ENCODE measurements at regions not wholly inside any gene's neighbourhood (a gene's known extent, or its start where the extent isn't known, plus 50 kb on each side); places are given as distances from the start of the nearest gene placed in this dataset.
"Not testable (repeated sequence)": the region's sequence is repeated elsewhere in the genome, so short reads cannot be mapped to it uniquely, and the experiment has no call there.

DNA sequence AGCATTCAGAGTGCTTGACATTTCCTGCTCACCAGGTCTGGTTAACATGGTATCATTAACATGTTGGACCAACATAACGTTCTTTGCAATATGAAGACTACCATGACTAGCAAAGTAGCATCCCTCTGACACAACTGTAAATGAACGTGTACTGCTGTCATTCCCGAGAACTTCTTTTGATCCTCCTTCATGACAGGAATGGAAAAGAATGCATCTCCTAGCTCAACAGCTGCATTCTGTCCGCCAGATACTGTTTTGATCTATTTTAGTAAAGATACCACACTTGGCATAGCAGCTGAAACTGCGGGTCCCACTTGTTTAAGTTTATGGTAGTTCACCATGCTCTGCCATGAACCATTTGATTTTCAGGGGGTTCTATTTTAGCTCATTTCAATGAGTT lies 144.2 kb upstream of the PARD3B start:
- Histone ChIP-seq H3K27me3 (replicated peaks; ENCODE audit: insufficient read depth) (no peaks in the 10 kb centered on the region), H3K36me3 (no peaks in the 10 kb centered on the region), H3K9me3 (no peaks in the 10 kb centered on the region), H3K4me1 (replicated peaks) (no peaks in the 10 kb centered on the region), H3K27ac (no peak overlapping the region), H3K4me3 (no peak overlapping the region)
- no peak for DNase-seq (ENCODE audit: low spot score)
- TF ChIP-seq POLR2A (IDR thresholded peaks at IDR 0.05) (no peak), POLR2AphosphoS5 (IDR thresholded peaks at IDR 0.05) (no peak)
- TF ChIP-seq, protein P1, sequence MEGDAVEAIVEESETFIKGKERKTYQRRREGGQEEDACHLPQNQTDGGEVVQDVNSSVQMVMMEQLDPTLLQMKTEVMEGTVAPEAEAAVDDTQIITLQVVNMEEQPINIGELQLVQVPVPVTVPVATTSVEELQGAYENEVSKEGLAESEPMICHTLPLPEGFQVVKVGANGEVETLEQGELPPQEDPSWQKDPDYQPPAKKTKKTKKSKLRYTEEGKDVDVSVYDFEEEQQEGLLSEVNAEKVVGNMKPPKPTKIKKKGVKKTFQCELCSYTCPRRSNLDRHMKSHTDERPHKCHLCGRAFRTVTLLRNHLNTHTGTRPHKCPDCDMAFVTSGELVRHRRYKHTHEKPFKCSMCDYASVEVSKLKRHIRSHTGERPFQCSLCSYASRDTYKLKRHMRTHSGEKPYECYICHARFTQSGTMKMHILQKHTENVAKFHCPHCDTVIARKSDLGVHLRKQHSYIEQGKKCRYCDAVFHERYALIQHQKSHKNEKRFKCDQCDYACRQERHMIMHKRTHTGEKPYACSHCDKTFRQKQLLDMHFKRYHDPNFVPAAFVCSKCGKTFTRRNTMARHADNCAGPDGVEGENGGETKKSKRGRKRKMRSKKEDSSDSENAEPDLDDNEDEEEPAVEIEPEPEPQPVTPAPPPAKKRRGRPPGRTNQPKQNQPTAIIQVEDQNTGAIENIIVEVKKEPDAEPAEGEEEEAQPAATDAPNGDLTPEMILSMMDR (IDR thresholded peaks at IDR 0.05) = no peak
- intact Hi-C loops (cut with DNase I) = no loop called here
- WGBS = 79% methylated on average over 5 of the region's 5 CpGs

DNA sequence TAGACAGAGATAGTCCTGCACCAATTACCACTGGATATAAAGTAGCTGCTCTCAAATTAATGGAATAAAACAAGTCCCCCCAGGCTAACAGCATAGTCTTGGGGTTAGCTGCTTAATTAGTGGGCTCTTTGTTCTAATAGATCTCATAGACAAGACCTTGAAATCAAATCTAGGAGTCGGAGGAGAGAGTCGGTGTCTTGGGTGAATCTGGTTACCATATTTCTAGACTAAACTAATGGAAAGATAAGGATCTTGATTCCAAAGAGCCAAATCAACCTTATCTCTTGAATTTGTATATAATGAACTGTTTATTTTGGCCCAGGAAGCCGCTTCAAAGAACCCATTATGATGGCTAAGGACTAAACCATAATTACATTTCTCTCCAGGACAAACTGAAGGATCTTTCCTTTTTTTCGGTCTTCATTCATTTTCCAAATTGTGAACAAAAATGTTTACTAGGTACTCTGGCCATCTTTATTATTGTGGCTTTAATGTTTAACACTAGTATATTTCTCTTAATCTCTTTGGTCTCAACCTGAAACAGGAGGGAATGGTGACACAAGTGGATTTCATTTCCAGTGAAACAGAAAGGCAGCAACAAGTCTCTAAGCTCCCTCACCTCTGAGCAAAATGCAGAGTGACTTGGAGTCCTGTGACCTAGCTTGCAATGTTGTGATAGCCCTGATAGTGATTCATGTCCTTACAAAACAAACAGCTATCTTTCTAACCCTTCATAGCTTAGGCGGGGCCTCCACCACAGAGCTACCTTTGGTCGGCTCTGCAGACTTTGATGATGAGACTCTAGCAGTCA lies 137.9 kb upstream of the PARD3B start:
- DNase-seq (ENCODE audit: low spot score) = no peak
- TF ChIP-seq, protein P1 (IDR thresholded peaks at IDR 0.05) = no peak
- no peak for TF ChIP-seq POLR2AphosphoS5 (IDR thresholded peaks at IDR 0.05)
- no peak for TF ChIP-seq POLR2A (IDR thresholded peaks at IDR 0.05)
- H3K27ac ChIP-seq = no peak overlapping the region
- H3K9me3 ChIP-seq = no peaks in the 10 kb centered on the region
- intact Hi-C loops (cut with DNase I) = no loop called here
- no peak overlapping the region for H3K4me3 ChIP-seq
- H3K4me1 ChIP-seq (replicated peaks) = no peaks in the 10 kb centered on the region
- H3K36me3 ChIP-seq = no peaks in the 10 kb centered on the region
- 63% methylated on average over 6 of the region's 6 CpGs for WGBS
- H3K27me3 ChIP-seq (replicated peaks; ENCODE audit: insufficient read depth) = no peaks in the 10 kb centered on the region

DNA sequence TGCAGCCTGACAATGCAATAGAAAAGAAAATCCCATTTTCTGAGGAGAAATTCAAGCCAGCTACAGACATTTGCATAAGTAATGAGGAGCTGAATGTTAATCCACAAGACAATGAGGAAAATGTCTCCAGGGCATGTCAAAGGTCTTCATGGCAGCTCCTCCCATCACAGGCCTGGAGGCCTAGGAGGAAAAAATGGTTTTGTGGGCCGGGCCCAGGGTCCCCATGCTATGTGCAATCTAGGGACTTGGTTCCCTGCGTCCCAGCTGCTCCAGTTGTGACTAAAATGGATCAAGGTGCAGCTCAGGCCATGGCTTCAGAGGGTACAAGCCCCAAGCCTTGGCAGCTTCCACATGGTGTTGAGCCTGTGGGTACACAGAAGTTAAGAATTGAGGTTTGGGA lies 132.5 kb upstream of the PARD3B start:
- intact Hi-C loops (cut with DNase I) = not testable (repeated sequence)
- WGBS = 78% methylated on average over 2 of the region's 2 CpGs

DNA sequence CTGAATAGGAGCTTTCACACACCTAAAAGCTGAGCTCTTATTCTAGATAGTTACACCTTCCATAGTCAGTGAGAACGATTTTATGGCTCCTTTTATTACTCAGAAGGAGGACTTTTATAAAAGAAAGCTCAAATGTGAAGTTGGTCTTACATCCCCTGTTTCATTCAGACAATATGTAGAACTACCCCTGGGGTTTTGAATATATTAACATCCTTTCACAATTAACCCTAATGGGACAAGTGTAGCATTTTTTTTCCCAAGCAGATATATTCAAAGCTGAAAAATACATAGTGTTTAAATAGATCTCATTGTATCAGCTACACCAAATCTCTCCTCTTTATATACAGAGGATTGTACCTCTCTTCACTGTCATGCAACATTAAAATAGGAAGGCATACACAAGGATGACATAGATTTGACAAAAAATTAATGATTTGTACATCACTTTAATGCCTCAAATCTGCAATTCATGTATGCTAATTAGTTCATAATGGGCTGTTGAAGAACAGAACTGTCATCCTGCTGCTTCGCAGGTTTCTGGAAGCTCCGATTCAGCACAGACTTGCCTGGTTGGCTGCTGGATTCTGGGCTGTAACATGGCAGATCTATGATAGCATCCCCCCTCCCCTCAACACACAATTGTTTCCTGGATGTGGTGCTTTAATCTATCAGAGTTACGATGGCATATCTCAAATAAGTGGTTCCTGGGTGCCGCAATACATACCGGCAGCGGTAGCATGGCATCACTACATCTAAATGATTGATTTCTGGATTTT lies 129.7 kb upstream of the PARD3B start:
- DNase-seq (ENCODE audit: low spot score) = no peak
- Histone ChIP-seq H3K27me3 (replicated peaks; ENCODE audit: insufficient read depth) (no peaks in the 10 kb centered on the region), H3K27ac (no peak overlapping the region), H3K36me3 (no peaks in the 10 kb centered on the region), H3K4me3 (no peak overlapping the region), H3K9me3 (no peaks in the 10 kb centered on the region), H3K4me1 (replicated peaks) (no peaks in the 10 kb centered on the region)
- WGBS = 69% methylated on average over 7 of the region's 7 CpGs
- no peak for TF ChIP-seq POLR2A (IDR thresholded peaks at IDR 0.05)
- TF ChIP-seq, protein P1 (IDR thresholded peaks at IDR 0.05) = no peak
- TF ChIP-seq POLR2AphosphoS5 (IDR thresholded peaks at IDR 0.05) = no peak
- intact Hi-C loops (cut with DNase I) = no loop called here

More for the DNA sequence above, 132.5 kb upstream of the PARD3B start:
- not testable (repeated sequence) for H3K4me1 ChIP-seq (replicated peaks); H3K27ac ChIP-seq; H3K9me3 ChIP-seq; DNase-seq (ENCODE audit: low spot score); H3K36me3 ChIP-seq; H3K4me3 ChIP-seq; H3K27me3 ChIP-seq (replicated peaks; ENCODE audit: insufficient read depth)

DNA sequence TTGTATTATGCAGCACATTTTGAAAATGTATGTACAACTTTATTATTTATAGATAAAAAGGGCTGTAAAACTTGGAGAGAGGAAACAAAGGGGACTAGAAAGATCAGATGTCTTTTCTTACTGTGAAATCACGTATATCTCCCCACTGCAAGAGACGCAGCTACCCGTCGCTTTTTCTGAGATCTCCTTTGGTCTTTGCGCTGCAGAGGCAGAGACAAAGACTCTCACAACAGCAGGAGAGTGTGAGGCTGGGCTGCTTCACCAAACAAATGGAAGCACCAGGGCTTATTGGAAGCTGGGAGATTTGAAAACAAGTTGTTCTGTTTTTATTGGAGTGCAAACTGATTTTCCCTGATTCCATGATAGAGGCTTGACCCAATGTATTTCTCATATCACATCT lies 129.0 kb upstream of the PARD3B start:
- no peak for DNase-seq (ENCODE audit: low spot score)
- Histone ChIP-seq H3K9me3 (no peaks in the 10 kb centered on the region), H3K36me3 (no peaks in the 10 kb centered on the region), H3K27ac (no peak overlapping the region), H3K4me1 (replicated peaks) (no peaks in the 10 kb centered on the region), H3K4me3 (no peak overlapping the region), H3K27me3 (replicated peaks; ENCODE audit: insufficient read depth) (no peaks in the 10 kb centered on the region)
- WGBS = 28% methylated on average over 5 of the region's 5 CpGs
- TF ChIP-seq POLR2A (IDR thresholded peaks at IDR 0.05) (no peak), POLR2AphosphoS5 (IDR thresholded peaks at IDR 0.05) (no peak)
- TF ChIP-seq, protein P1 (IDR thresholded peaks at IDR 0.05) = no peak
- intact Hi-C loops (cut with DNase I) = no loop called here

Measured in prostate gland (tissue), 2 donors.